Activated CD4-positive, alpha-beta T cell treated with anti-CD3 and anti-CD28 coated beads, Interleukin-2, amount 50 U/mL, for 1 hour (primary cell): ENCODE measurements at regions not wholly inside any gene's neighbourhood (a gene's known extent, or its start where the extent isn't known, plus 50 kb on each side); places are given as distances from the start of the nearest gene placed in this dataset.
"Not testable (repeated sequence)": the region's sequence is repeated elsewhere in the genome, so short reads cannot be mapped to it uniquely, and the experiment has no call there.

Experiments
- DNase-seq: peaks from one replicate; pipeline ENCODE4 v3.0.0-alpha.2; 2020

GRCh38 chr7:46932676-46933424 lies 649.1 kb downstream of the TNS3 start:
- no peak for DNase-seq

DNA sequence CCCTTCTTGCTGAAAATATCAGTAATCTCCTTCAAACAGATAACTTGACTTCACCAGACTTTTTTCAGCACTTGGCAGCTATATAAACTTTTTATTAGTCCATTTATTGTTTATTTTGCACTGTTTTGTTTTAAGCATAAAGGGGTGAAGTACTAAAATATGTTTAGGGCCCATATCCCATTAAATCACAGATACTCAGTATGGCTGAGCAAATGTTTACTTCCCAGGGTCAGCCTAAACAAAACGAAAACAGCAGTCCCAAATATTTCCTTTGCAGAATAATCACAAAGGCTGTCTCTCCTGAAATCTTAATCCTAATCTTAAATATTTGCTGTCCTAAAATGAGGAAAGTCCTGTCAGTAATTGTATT lies 649.6 kb downstream of the TNS3 start:
- DNase-seq: no peak

- no peak for DNase-seq
Observed at GRCh38 chr7:46930366-46930765, 651.5 kb downstream of the TNS3 start.

DNA sequence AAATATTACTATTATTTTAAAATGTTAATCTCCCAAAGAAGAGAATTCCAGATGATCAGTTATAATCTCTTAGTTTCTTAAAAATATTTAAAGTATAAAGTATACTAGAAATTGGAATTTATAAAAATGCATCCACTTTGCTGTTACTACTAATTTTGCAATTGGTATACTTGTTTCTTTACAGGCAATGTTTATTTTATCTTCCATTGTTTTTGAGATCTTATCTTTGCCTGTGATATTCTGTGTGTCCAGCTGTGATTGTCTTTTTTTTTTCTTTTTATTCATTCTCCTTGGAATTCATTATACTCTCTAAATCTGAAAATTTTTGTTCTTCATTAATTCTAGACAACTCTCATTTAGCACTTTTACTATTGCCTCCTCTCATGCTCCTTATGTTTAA lies 652.6 kb downstream of the TNS3 start:
- DNase-seq: no peak

DNA sequence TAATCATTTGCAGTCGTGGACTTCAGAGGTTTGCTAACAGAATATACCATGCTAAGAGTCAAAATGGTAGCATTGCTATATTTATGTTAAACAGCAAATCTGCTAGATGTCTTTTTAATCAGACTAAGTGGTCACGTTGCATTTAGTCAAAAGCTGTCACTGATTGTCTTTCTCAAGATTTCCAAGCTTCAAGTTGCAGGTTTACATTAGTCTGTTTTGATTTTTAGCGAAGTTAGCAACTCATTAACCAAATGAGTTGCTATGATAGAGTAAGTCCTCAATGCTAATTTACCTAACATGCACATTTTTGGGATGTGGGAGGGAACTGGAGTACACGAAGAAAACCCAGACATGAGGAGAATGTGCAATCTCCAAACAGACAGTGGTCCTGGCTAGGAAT lies 653.2 kb downstream of the TNS3 start:
- no peak for DNase-seq

DNA sequence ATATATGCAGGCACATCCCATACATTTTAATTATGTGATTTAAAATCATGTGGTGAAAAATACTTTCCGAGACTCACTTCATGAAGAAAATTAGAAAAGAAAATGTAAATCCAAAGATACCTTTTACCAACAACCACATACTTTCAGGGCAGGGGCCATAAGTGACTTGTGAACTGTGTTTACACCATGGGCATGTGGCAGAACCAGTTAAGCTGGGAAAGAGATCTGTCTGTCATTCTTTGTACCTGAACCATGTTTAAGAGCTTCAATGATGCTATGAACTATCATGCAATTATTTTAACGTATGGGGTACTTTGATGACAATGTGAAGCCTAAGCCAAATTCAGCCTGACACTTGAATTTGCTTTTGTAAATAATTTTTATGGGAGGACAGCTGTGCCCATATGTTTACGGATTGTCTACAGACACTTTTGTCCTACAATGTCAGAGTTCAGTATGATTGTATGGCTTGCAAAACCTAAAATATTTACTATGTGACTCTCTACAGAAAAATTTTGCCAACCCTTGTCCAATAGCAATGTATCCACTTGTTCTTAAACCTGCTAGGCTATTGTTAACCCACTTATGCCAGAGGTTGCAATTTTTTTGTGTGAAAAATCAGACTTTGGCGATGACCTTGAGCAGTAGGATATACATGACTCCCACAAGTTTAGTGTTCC lies 654.6 kb downstream of the TNS3 start:
- no peak for DNase-seq

GRCh38 chr7:46916581-46916980 lies 665.3 kb downstream of the TNS3 start:
- DNase-seq: no peak

GRCh38 chr7:46912692-46913091 lies 669.2 kb downstream of the TNS3 start:
- no peak for DNase-seq

- no peak for DNase-seq
Observed at GRCh38 chr7:46909601-46910051, 672.3 kb downstream of the TNS3 start.

- no peak for DNase-seq
Observed at GRCh38 chr7:46908770-46909169, 673.1 kb downstream of the TNS3 start.

- not testable (repeated sequence) for DNase-seq
Observed at GRCh38 chr7:46904523-46904922, 677.4 kb downstream of the TNS3 start.

- DNase-seq: no peak
Observed at GRCh38 chr7:46902463-46902862, 679.4 kb downstream of the TNS3 start.

- DNase-seq: no peak
Observed at GRCh38 chr7:46900312-46901263, 681.3 kb downstream of the TNS3 start.

DNA sequence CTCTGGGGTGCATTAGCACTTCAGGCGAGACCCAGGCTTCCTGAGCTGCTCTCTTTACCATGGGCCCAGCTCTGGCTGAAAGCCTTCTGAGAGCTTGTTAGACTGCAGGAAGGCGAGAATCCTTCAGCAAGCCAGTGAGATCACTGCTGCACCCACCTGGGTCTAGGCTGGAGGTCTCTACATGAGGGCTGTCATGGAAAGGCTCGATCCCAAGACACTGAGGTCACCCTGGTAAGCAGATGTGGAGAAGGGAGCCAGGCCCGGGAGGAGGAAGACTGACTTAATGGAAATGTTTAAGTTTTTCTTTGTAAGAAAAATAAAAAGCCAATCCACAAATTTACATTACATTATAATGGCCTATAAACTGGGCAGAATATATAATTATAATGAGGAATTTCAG lies 684.5 kb downstream of the TNS3 start:
- DNase-seq: no peak

DNA sequence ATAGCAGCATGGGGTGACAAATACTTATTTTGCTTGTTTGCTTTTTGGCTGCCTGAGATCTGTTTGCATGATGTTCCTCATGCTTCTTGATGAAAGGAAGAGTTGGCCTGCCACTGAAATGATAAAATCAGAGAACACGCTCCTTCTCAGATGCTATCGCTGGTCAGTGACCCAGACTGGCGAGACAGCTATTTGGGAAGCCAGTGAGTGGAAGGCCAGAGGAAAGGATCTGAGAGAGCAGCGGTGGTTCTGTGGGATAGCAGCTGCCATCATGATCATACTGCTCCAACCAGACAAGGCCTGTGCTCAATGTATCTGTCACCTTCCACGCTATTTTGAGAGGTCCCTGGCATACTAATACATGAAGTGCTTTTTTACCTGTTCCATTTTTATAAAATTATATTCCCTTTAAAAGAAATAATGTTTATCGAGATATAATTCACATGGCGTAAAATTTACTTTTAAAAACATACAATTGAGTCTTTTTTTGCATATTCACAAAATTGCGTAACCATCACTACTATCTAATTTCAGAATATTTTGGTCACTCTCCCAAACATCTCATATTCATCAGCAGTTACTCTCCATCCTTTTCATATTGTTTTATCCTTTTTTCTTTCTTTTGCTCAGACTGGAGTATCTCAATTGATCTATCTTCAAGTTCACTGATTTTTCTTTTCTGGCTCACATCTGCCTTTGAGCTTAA lies 695.1 kb downstream of the TNS3 start:
- DNase-seq: no peak

GRCh38 chr7:46885167-46885566 lies 696.7 kb downstream of the TNS3 start:
- DNase-seq: no peak

DNA sequence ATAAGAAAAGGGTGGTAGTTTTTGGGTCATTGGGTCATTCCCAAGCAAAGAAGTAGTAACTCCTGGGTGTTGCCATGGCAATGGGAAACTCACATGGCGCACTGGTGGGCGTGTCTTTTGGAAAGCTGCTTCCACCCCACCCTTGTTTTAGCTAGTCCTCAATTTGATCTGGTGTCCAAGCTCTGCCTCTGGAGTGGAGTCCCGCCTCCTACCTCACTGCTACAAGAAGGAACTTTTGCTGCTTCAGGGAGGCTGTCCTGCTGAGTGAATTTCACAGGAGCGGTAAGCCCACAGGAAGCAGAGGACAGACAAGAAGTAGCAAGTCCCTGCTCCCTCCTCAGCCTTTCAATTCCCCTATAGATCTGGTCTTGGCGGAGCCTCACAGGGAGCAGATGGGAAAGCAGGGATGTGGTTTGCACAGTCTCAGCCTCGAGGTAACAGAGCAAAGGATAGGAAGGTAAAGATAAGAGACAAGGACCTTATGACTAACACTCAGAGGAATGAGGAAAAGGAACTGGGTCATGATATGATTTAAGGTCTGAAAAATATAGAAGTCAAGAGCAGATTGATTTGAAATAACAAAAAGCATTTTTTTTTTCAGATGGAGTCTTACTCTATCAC lies 700.3 kb downstream of the TNS3 start:
- DNase-seq: no peak

- no peak for DNase-seq
Observed at GRCh38 chr7:46880508-46881196, 701.3 kb downstream of the TNS3 start.

GRCh38 chr7:46879783-46880182 lies 702.1 kb downstream of the TNS3 start:
- DNase-seq: no peak

- no peak for DNase-seq
Observed at GRCh38 chr7:46871516-46871915, 710.4 kb downstream of the TNS3 start.

- no peak for DNase-seq
Observed at GRCh38 chr7:46864716-46865115, 717.2 kb downstream of the TNS3 start.
